ENCODE measurements at regions not wholly inside any gene's neighbourhood (a gene's known extent, or its start where the extent isn't known, plus 50 kb on each side); places are given as distances from the start of the nearest gene placed in this dataset.

GRCh38 chr21:25466470-25466869 is 140.8 kb downstream of the MRPL39 start (continued):
- TF ChIP-seq CTCF (IDR thresholded peaks at IDR 0.05; ENCODE audit: control extremely low read depth in 1 of 3, insufficient read depth in 1 of 3, low read depth in 1 of 3, low read length in 3 of 3), result no peak
- no peak for TF ChIP-seq EP300 (IDR thresholded peaks at IDR 0.05; ENCODE audit: borderline replicate concordance in 1 of 2, low read depth in 2 of 2, low read length in 2 of 2)
- TF ChIP-seq TAF1 (IDR thresholded peaks at IDR 0.05; ENCODE audit: low read depth, low read length), result no peak
- TF ChIP-seq PHF8 (conservative IDR thresholded peaks at IDR 0.05; ENCODE audit: low read depth, low read length), result no peak
- TF ChIP-seq POLR2AphosphoS5 (IDR thresholded peaks at IDR 0.05; ENCODE audit: low read depth, low read length), result no peak
- no peak for TF ChIP-seq EGR1 (IDR thresholded peaks at IDR 0.05; ENCODE audit: borderline replicate concordance, low read depth, low read length)
